ENCODE measurements at regions not wholly inside any gene's neighbourhood (a gene's known extent, or its start where the extent isn't known, plus 50 kb on each side); places are given as distances from the start of the nearest gene placed in this dataset.
"Not testable (repeated sequence)": the region's sequence is repeated elsewhere in the genome, so short reads cannot be mapped to it uniquely, and the experiment has no call there.

DNA sequence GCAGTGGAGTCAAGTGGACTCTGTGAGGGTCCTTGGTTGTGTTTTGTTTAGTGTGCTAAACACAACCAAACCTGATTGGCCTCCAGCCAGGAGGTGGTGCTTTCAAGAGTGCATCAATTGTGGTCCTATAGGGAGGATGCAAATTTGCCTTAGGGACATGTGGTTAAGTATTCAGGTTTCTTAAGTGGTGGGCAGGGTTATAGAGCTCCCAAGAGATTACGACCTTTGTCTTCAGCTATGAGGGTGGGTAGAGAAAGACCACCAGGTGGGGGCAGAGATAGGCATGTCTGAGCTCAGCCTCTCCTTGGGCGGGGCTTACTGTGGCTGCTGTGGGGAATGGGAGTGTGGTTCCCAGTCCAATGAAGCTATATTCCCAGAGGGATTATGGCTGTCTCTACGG, 186.6 kb downstream of the SQOR start:
- Histone ChIP-seq H3K36me3 (replicated peaks in 1 of 2; ENCODE audit: control extremely low read depth in 1 of 2, control insufficient read depth in 1 of 2, extremely low read depth in 1 of 2, insufficient read depth in 2 of 2, low read length in 1 of 2) (no peaks in the 10 kb centered on the region), H3K4me2 (replicated peaks; ENCODE audit: low read depth, low read length, poor library complexity, severe bottlenecking) (no peak overlapping the region), H3K79me2 (ENCODE audit: control insufficient read depth, insufficient read depth, low read length) (no peaks in the 10 kb centered on the region), H3K4me1 (ENCODE audit: control insufficient read depth in 2 of 2, insufficient read depth in 2 of 2, low read length in 2 of 2) (no peaks in the 10 kb centered on the region), H3K4me3 (ENCODE audit: control extremely low read depth in 1 of 5, extremely low read depth in 1 of 5, insufficient read depth in 1 of 5, low read depth in 2 of 5, low read length in 4 of 5) (no peak overlapping the region), H2AFZ (ENCODE audit: insufficient read depth, low read depth, low read length, poor library complexity, severe bottlenecking) (no peak overlapping the region), H3K9ac (ENCODE audit: low read length) (no peak overlapping the region), H4K20me1 (ENCODE audit: control insufficient read depth, insufficient read depth, low read length, poor library complexity, severe bottlenecking) (no peaks in the 10 kb centered on the region), H3K27ac (ENCODE audit: low read length in 2 of 2) (no peak overlapping the region), H3K27me3 (replicated peaks in 1 of 4; ENCODE audit: control extremely low read depth in 1 of 4, control insufficient read depth in 3 of 4, insufficient read depth in 4 of 4, low read length in 3 of 4) (no peaks in the 10 kb centered on the region), H3K9me3 (ENCODE audit: control extremely low read depth in 1 of 3, control insufficient read depth in 2 of 3, insufficient read depth in 1 of 3, low read length in 2 of 3) (peaks cover 0 to 4% (median 0%) of the 10 kb centered on the region in 3 donors)
- Mint-ChIP-seq H3K27me3 (peaks cover 7% of the 10 kb centered on the region), H3K9me3 (ENCODE audit: insufficient read depth) (no peaks in the 10 kb centered on the region), H3K27ac (no peak overlapping the region), H3K4me1 (no peaks in the 10 kb centered on the region), H3K4me3 (no peak overlapping the region)
- WGBS (ENCODE audit: insufficient coverage): 92% methylated on average over 2 of the region's 3 CpGs
- ChIA-PET POLR2A (no interaction called here), CTCF (no interaction called here)
- no peak for ATAC-seq (ENCODE audit: low read depth)
- TF ChIP-seq EZH2 (IDR thresholded peaks at IDR 0.05; ENCODE audit: borderline replicate concordance, insufficient read depth, low read depth, low read length, poor library complexity, severe bottlenecking): no peak
- TF ChIP-seq, protein P1, sequence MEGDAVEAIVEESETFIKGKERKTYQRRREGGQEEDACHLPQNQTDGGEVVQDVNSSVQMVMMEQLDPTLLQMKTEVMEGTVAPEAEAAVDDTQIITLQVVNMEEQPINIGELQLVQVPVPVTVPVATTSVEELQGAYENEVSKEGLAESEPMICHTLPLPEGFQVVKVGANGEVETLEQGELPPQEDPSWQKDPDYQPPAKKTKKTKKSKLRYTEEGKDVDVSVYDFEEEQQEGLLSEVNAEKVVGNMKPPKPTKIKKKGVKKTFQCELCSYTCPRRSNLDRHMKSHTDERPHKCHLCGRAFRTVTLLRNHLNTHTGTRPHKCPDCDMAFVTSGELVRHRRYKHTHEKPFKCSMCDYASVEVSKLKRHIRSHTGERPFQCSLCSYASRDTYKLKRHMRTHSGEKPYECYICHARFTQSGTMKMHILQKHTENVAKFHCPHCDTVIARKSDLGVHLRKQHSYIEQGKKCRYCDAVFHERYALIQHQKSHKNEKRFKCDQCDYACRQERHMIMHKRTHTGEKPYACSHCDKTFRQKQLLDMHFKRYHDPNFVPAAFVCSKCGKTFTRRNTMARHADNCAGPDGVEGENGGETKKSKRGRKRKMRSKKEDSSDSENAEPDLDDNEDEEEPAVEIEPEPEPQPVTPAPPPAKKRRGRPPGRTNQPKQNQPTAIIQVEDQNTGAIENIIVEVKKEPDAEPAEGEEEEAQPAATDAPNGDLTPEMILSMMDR (IDR thresholded peaks at IDR 0.05): no peak
- DNase-seq: no peak
- intact Hi-C loops (cut with micrococcal nuclease): no loop called here

- H3K27ac ChIP-seq (ENCODE audit: low read length in 2 of 2); CTCF ChIA-PET; H3K9me3 Mint-ChIP-seq (ENCODE audit: insufficient read depth); H2AFZ ChIP-seq (ENCODE audit: insufficient read depth, low read depth, low read length, poor library complexity, severe bottlenecking); H3K9ac ChIP-seq (ENCODE audit: low read length); H3K4me3 Mint-ChIP-seq; POLR2A ChIA-PET; H3K4me1 Mint-ChIP-seq; ATAC-seq (ENCODE audit: low read depth); H3K4me3 ChIP-seq (ENCODE audit: control extremely low read depth in 1 of 5, extremely low read depth in 1 of 5, insufficient read depth in 1 of 5, low read depth in 2 of 5, low read length in 4 of 5); DNase-seq; H3K79me2 ChIP-seq (ENCODE audit: control insufficient read depth, insufficient read depth, low read length); H3K27me3 Mint-ChIP-seq; H3K36me3 ChIP-seq (replicated peaks in 1 of 2; ENCODE audit: control extremely low read depth in 1 of 2, control insufficient read depth in 1 of 2, extremely low read depth in 1 of 2, insufficient read depth in 2 of 2, low read length in 1 of 2); H3K27me3 ChIP-seq (replicated peaks in 1 of 4; ENCODE audit: control extremely low read depth in 1 of 4, control insufficient read depth in 3 of 4, insufficient read depth in 4 of 4, low read length in 3 of 4); H4K20me1 ChIP-seq (ENCODE audit: control insufficient read depth, insufficient read depth, low read length, poor library complexity, severe bottlenecking); H3K9me3 ChIP-seq (ENCODE audit: control extremely low read depth in 1 of 3, control insufficient read depth in 2 of 3, insufficient read depth in 1 of 3, low read length in 2 of 3); H3K4me2 ChIP-seq (replicated peaks; ENCODE audit: low read depth, low read length, poor library complexity, severe bottlenecking); H3K27ac Mint-ChIP-seq; intact Hi-C loops (cut with micrococcal nuclease); H3K4me1 ChIP-seq (ENCODE audit: control insufficient read depth in 2 of 2, insufficient read depth in 2 of 2, low read length in 2 of 2): not testable (repeated sequence)
- 93% methylated on average over 3 of the region's 4 CpGs for WGBS (ENCODE audit: insufficient coverage)
Measured at GRCh38 chr15:45822968-45823367, 188.1 kb downstream of the SQOR start.

Data from B cell (primary cell).